Liver (tissue), 8 donors: ENCODE measurements at regions not wholly inside any gene's neighbourhood (a gene's known extent, or its start where the extent isn't known, plus 50 kb on each side); places are given as distances from the start of the nearest gene placed in this dataset.

Source experiments
- DNase-seq: peaks from one replicate; pipeline ENCODE4 v3.0.0-alpha.2; 2017; ENCODE audit warnings: low spot score
- H3K27ac ChIP-seq, 2 donors: one replicate each; pipeline ENCODE4 v1.7.0; 2013; ENCODE audit warnings: inconsistent platforms in 2 of 2, low read length in 2 of 2, control low read depth in 1 of 2, low read depth in 1 of 2, mild to moderate bottlenecking in 1 of 2
- H3K27me3 ChIP-seq, 4 donors: one replicate each; pipeline versions ENCODE4 v1.6.1 to v1.7.0; 2013; ENCODE audit warnings: low read length in 3 of 4, inconsistent platforms in 1 of 4, mild to moderate bottlenecking in 1 of 4, moderate library complexity in 1 of 4; ENCODE audit not compliant: control insufficient read depth in 4 of 4, insufficient read depth in 4 of 4
- H3K36me3 ChIP-seq, 4 donors: one replicate each; pipeline versions ENCODE4 v1.6.1 to v1.7.0; 2013; ENCODE audit warnings: low read length in 3 of 4, mild to moderate bottlenecking in 3 of 4, low read depth in 1 of 4, moderate library complexity in 1 of 4; ENCODE audit not compliant: control insufficient read depth in 4 of 4, insufficient read depth in 3 of 4
- H3K4me1 ChIP-seq, 4 donors: one replicate each; pipeline versions ENCODE4 v1.6.1 to v1.7.0; 2013; ENCODE audit warnings: low read length in 3 of 4, mild to moderate bottlenecking in 3 of 4, moderate library complexity in 1 of 4; ENCODE audit not compliant: control insufficient read depth in 4 of 4, insufficient read depth in 4 of 4
- H3K4me3 ChIP-seq, 3 donors: one replicate each; pipeline versions ENCODE4 v1.6.1 to v1.7.0; 2013; ENCODE audit warnings: low read length in 3 of 3, control low read depth in 1 of 3, low read depth in 1 of 3, mild to moderate bottlenecking in 1 of 3
- H3K9ac ChIP-seq, 2 donors: one replicate each; pipeline ENCODE4 v1.7.0; 2013; ENCODE audit warnings: low read length in 2 of 2, mild to moderate bottlenecking in 2 of 2, moderate library complexity in 2 of 2, control low read depth in 1 of 2, low read depth in 1 of 2
- H3K9me3 ChIP-seq, 4 donors: one replicate each; pipeline versions ENCODE4 v1.6.1 to v1.7.0; 2013; ENCODE audit warnings: low read length in 3 of 4; ENCODE audit not compliant: control insufficient read depth in 4 of 4
- ATF3 ChIP-seq: IDR thresholded peaks from 2 replicates; pipeline ENCODE4 v1.6.1; 2016; ENCODE audit warnings: antibody characterized with exemption
- CTCF ChIP-seq: fragments of 150-350 bp; IDR thresholded peaks from 2 replicates; pipeline ENCODE4 v1.5.1; 2017; ENCODE audit warnings: improper control_type of control experiment, low read depth, low read length; ENCODE audit not compliant: missing input control
- EGR1 ChIP-seq, 2 donors: IDR thresholded peaks; 2 replicates each; pipeline ENCODE4 v1.6.1; 2016 to 2018; ENCODE audit warnings: antibody characterized with exemption in 2 of 2, low read depth in 2 of 2
- FOXA1 ChIP-seq: IDR thresholded peaks from 2 replicates; pipeline ENCODE4 v1.6.1; 2016; ENCODE audit warnings: antibody characterized with exemption
- FOXA2 ChIP-seq: IDR thresholded peaks from 2 replicates; pipeline ENCODE4 v1.6.1; 2016; ENCODE audit warnings: antibody characterized with exemption
- GABPA ChIP-seq, 2 donors: IDR thresholded peaks in 1 of 2; conservative IDR thresholded peaks in 1 of 2; 2 replicates each; pipeline ENCODE4 v1.6.1; 2016; ENCODE audit warnings: antibody characterized with exemption in 2 of 2, mild to moderate bottlenecking in 1 of 2, moderate library complexity in 1 of 2
- HNF4G ChIP-seq: IDR thresholded peaks from 2 replicates; pipeline ENCODE4 v1.6.1; 2016; ENCODE audit warnings: antibody characterized with exemption
- JUND ChIP-seq, 2 donors: IDR thresholded peaks; 2 replicates each; pipeline ENCODE4 v1.6.1; 2016; ENCODE audit warnings: antibody characterized with exemption in 2 of 2
- MAX ChIP-seq: IDR thresholded peaks from 2 replicates; pipeline ENCODE4 v1.6.1; 2016; ENCODE audit warnings: antibody characterized with exemption
- NR2F2 ChIP-seq: IDR thresholded peaks from 2 replicates; pipeline ENCODE4 v1.6.1; 2016; ENCODE audit warnings: antibody characterized with exemption
- RAD21 ChIP-seq, 2 donors: IDR thresholded peaks; 2 replicates each; pipeline ENCODE4 v1.6.1; 2016; ENCODE audit warnings: antibody characterized with exemption in 2 of 2, mild to moderate bottlenecking in 2 of 2
- REST ChIP-seq: IDR thresholded peaks from 2 replicates; pipeline ENCODE4 v1.6.1; 2016; ENCODE audit warnings: antibody characterized with exemption, mild to moderate bottlenecking
- RXRA ChIP-seq, 2 donors: IDR thresholded peaks; 2 replicates each; pipeline ENCODE4 v1.6.1; 2017 to 2018; ENCODE audit warnings: antibody characterized with exemption in 2 of 2, mild to moderate bottlenecking in 1 of 2
- SP1 ChIP-seq: IDR thresholded peaks from 2 replicates; pipeline ENCODE4 v1.6.1; 2018; ENCODE audit warnings: antibody characterized with exemption, mild to moderate bottlenecking
- TAF1 ChIP-seq: conservative IDR thresholded peaks from 2 replicates; pipeline ENCODE4 v1.6.1; 2016; ENCODE audit warnings: antibody characterized with exemption, mild to moderate bottlenecking
- YY1 ChIP-seq: IDR thresholded peaks from 2 replicates; pipeline ENCODE4 v1.6.1; 2016; ENCODE audit warnings: antibody characterized with exemption, mild to moderate bottlenecking
- WGBS: extraction: QIAGEN DNeasy Blood & Tissue Kit; methylation state at CpG from one replicate; pipeline ENCODE4 v1.1.7; 2013; 5-methylcytosine and 5-hydroxymethylcytosine counted together
- TF ChIP-seq, protein P1 (sequence below): IDR thresholded peaks from 2 replicates; pipeline ENCODE4 v1.6.1; 2016; ENCODE audit warnings: antibody characterized with exemption
- donor health status: healthy.
- donor health status: healthy.
- donor health status: healthy.
- donor health status: healthy.
- donor health status: healthy.

- H3K9me3 ChIP-seq, result no peaks in the 10 kb centered on the region
- no peak overlapping the region for H3K4me3 ChIP-seq
- H3K27ac ChIP-seq, result no peak overlapping the region
- 80% methylated on average over 8 of the region's 8 CpGs for WGBS
- no peak for DNase-seq
- H3K27me3 ChIP-seq, result peaks cover 0 to 6% (median 3%) of the 10 kb centered on the region in 4 donors
- H3K9ac ChIP-seq, result no peak overlapping the region
- H3K36me3 ChIP-seq, result no peaks in the 10 kb centered on the region
- no peak for TF ChIP-seq TAF1
- TF ChIP-seq RAD21 (IDR thresholded peaks at IDR 0.05), result no peak
- no peak for TF ChIP-seq JUND (IDR thresholded peaks at IDR 0.05)
- TF ChIP-seq GABPA (IDR thresholded peaks at IDR 0.05 in 1 of 2, conservative IDR thresholded peaks at IDR 0.05 in 1 of 2), result no peak
- no peak for TF ChIP-seq ATF3
- TF ChIP-seq CTCF, result no peak
- TF ChIP-seq RXRA (IDR thresholded peaks at IDR 0.05), result no peak
- no peak for TF ChIP-seq MAX
- H3K4me1 ChIP-seq, result no peaks in the 10 kb centered on the region
These were observed 67.5 kb upstream of the NKX1-1 start for GRCh38 chr4:1473718-1474117.

- Histone ChIP-seq H3K4me3 (no peak overlapping the region), H3K27ac (no peak overlapping the region), H3K9me3 (peaks cover 0 to 2% (median 0%) of the 10 kb centered on the region in 4 donors), H3K27me3 (peaks cover 0 to 6% (median 3%) of the 10 kb centered on the region in 4 donors), H3K36me3 (no peaks in the 10 kb centered on the region), H3K4me1 (no peaks in the 10 kb centered on the region), H3K9ac (no peak overlapping the region)
- DNase-seq, result no peak
- TF ChIP-seq CTCF, result no peak
- TF ChIP-seq, protein P1, sequence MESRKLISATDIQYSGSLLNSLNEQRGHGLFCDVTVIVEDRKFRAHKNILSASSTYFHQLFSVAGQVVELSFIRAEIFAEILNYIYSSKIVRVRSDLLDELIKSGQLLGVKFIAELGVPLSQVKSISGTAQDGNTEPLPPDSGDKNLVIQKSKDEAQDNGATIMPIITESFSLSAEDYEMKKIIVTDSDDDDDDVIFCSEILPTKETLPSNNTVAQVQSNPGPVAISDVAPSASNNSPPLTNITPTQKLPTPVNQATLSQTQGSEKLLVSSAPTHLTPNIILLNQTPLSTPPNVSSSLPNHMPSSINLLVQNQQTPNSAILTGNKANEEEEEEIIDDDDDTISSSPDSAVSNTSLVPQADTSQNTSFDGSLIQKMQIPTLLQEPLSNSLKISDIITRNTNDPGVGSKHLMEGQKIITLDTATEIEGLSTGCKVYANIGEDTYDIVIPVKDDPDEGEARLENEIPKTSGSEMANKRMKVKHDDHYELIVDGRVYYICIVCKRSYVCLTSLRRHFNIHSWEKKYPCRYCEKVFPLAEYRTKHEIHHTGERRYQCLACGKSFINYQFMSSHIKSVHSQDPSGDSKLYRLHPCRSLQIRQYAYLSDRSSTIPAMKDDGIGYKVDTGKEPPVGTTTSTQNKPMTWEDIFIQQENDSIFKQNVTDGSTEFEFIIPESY, result no peak
- TF ChIP-seq RXRA (IDR thresholded peaks at IDR 0.05), result no peak
- TF ChIP-seq ATF3, result no peak
- TF ChIP-seq JUND (IDR thresholded peaks at IDR 0.05), result no peak
- TF ChIP-seq FOXA2, result no peak
- TF ChIP-seq RAD21 (IDR thresholded peaks at IDR 0.05), result no peak
- no peak for TF ChIP-seq SP1
- TF ChIP-seq MAX, result no peak
- no peak for TF ChIP-seq YY1
- TF ChIP-seq REST, result no peak
- TF ChIP-seq NR2F2, result no peak
- TF ChIP-seq TAF1, result no peak
- TF ChIP-seq EGR1 (IDR thresholded peaks at IDR 0.05; ENCODE audit: low read depth in 2 of 2), result no peak
- TF ChIP-seq HNF4G, result no peak
- no peak for TF ChIP-seq FOXA1
- WGBS, result 75% methylated on average over 9 of the region's 9 CpGs
These were observed 66.8 kb upstream of the NKX1-1 start for GRCh38 chr4:1472911-1473518.
